A673 (cell line): ENCODE measurements at regions not wholly inside any gene's neighbourhood (a gene's known extent, or its start where the extent isn't known, plus 50 kb on each side); places are given as distances from the start of the nearest gene placed in this dataset.

ENCODE experiments used
- EZH2 ChIP-seq: fragments of 200-600 bp; sonication (generic); IDR thresholded peaks from 2 replicates; pipeline ENCODE4 v1.6.1; 2017; ENCODE audit warnings: borderline replicate concordance, low read depth, mild to moderate bottlenecking, mixed read lengths, antibody characterized with exemption, low read length; ENCODE audit not compliant: poor library complexity, severe bottlenecking
- TF ChIP-seq, protein P1 (sequence below): fragments of 300-800, 200-600 bp; sonication (generic); conservative IDR thresholded peaks from 2 replicates; pipeline ENCODE4 v1.5.1; 2017; ENCODE audit warnings: low read depth, mild to moderate bottlenecking, antibody characterized with exemption, low read length, moderate library complexity, mixed read lengths

DNA sequence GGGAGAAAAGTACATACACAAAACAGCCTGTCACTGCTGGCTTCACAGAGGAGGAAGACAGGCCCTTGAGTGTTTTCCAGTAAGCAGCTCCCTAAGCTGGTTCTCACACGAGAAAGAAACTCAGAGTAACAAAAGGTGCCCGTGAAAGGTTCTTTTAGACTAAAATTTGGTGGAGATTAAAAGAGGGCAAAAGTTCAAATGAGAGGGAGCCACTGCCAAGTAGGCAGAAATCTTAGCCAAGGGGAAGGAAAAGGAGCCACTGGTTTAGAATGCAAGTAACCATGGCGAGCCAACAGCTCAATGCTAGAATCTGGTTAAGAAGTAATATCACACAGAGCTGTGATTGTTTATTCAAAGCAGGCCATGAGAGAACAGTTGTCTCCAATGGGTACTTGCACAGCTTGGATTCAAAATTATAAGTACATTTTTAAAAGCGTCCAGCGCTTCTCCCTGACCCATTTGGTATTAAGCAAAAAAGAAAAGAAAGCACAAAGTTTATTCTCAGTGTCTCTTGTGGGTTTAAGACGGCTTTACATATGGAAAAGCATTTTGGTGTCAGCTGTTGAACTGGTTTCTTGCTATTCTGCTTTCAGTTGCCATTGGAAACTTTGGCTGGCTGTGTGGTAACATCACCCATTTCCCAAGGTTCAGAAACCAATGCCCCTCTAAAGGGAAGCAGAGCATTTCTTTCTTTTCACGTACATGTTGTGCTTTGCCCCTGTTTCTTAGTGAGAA is 648.5 kb downstream of the RNF144B start:
- TF ChIP-seq, protein P1, sequence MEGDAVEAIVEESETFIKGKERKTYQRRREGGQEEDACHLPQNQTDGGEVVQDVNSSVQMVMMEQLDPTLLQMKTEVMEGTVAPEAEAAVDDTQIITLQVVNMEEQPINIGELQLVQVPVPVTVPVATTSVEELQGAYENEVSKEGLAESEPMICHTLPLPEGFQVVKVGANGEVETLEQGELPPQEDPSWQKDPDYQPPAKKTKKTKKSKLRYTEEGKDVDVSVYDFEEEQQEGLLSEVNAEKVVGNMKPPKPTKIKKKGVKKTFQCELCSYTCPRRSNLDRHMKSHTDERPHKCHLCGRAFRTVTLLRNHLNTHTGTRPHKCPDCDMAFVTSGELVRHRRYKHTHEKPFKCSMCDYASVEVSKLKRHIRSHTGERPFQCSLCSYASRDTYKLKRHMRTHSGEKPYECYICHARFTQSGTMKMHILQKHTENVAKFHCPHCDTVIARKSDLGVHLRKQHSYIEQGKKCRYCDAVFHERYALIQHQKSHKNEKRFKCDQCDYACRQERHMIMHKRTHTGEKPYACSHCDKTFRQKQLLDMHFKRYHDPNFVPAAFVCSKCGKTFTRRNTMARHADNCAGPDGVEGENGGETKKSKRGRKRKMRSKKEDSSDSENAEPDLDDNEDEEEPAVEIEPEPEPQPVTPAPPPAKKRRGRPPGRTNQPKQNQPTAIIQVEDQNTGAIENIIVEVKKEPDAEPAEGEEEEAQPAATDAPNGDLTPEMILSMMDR: no peak
- no peak for TF ChIP-seq EZH2
